ENCODE measurements at regions not wholly inside any gene's neighbourhood (a gene's known extent, or its start where the extent isn't known, plus 50 kb on each side); places are given as distances from the start of the nearest gene placed in this dataset.

GRCh38 chr5:18216016-18216415 lies 581.8 kb downstream of the TAF11L14 start:
- no peak for DNase-seq (ENCODE audit: low read depth in 2 of 2)
- Histone ChIP-seq H3K4me3 (replicated peaks in 1 of 4; ENCODE audit: control extremely low read depth in 1 of 4, insufficient read depth in 1 of 4, low read depth in 3 of 4, low read length in 4 of 4) (no peak overlapping the region), H3K4me2 (ENCODE audit: extremely low read depth, insufficient read depth, low read length) (no peak overlapping the region), H3K4me1 (ENCODE audit: control insufficient read depth, extremely low read depth, insufficient read depth, low read length) (no peaks in the 10 kb centered on the region), H4K20me1 (ENCODE audit: control insufficient read depth, extremely low read depth, insufficient read depth, low read length) (no peaks in the 10 kb centered on the region), H2AFZ (ENCODE audit: low read length) (no peak overlapping the region), H3K9ac (ENCODE audit: insufficient read depth, low read length) (no peak overlapping the region), H3K27ac (ENCODE audit: insufficient read depth, low read length) (no peak overlapping the region), H3K9me3 (ENCODE audit: control insufficient read depth, insufficient read depth, low read depth, low read length) (no peaks in the 10 kb centered on the region), H3K36me3 (ENCODE audit: control insufficient read depth, insufficient read depth, low read length) (no peaks in the 10 kb centered on the region), H3K27me3 (ENCODE audit: control insufficient read depth, insufficient read depth, low read length) (no peaks in the 10 kb centered on the region), H3K79me2 (ENCODE audit: control insufficient read depth, insufficient read depth, low read length) (no peaks in the 10 kb centered on the region)
- TF ChIP-seq CTCF (conservative IDR thresholded peaks at IDR 0.05 in 1 of 2, IDR thresholded peaks at IDR 0.05 in 1 of 2; ENCODE audit: low read depth in 1 of 2, low read length in 2 of 2) (no peak), EZH2 (IDR thresholded peaks at IDR 0.05; ENCODE audit: low read length, missing control alignments) (no peak)

DNA sequence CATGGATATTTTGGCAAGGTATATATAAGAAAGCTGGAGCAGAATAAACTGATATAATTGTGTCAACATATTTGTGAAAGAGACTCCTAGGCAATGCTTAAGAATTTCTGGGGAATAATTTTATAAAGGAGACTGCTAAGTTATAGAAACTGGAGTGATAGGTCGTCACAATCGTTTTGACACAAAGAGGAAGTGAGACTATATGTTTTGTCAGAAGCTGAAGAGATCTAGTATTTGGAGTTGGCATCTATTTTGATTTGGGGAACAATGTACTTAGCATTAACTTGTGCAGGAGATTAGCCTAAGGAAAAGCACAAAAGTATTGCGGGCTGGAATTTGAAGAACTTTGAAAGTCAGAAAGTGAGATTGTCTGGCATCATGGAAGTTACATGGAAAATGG lies 582.5 kb downstream of the TAF11L14 start:
- TF ChIP-seq CTCF (conservative IDR thresholded peaks at IDR 0.05 in 1 of 2, IDR thresholded peaks at IDR 0.05 in 1 of 2; ENCODE audit: low read depth in 1 of 2, low read length in 2 of 2) (no peak), EZH2 (IDR thresholded peaks at IDR 0.05; ENCODE audit: low read length, missing control alignments) (no peak)
- H2AFZ ChIP-seq (ENCODE audit: low read length) = no peak overlapping the region

GRCh38 chr5:18219241-18219640 lies 585.0 kb downstream of the TAF11L14 start:
- Histone ChIP-seq H2AFZ (ENCODE audit: low read length) (no peak overlapping the region), H3K4me3 (replicated peaks in 1 of 4; ENCODE audit: control extremely low read depth in 1 of 4, insufficient read depth in 1 of 4, low read depth in 3 of 4, low read length in 4 of 4) (no peak overlapping the region), H3K36me3 (ENCODE audit: control insufficient read depth, insufficient read depth, low read length) (no peaks in the 10 kb centered on the region), H3K4me1 (ENCODE audit: control insufficient read depth, extremely low read depth, insufficient read depth, low read length) (no peaks in the 10 kb centered on the region), H3K4me2 (ENCODE audit: extremely low read depth, insufficient read depth, low read length) (no peak overlapping the region), H3K79me2 (ENCODE audit: control insufficient read depth, insufficient read depth, low read length) (no peaks in the 10 kb centered on the region), H3K27ac (ENCODE audit: insufficient read depth, low read length) (no peak overlapping the region), H4K20me1 (ENCODE audit: control insufficient read depth, extremely low read depth, insufficient read depth, low read length) (no peaks in the 10 kb centered on the region), H3K9me3 (ENCODE audit: control insufficient read depth, insufficient read depth, low read depth, low read length) (no peaks in the 10 kb centered on the region), H3K27me3 (ENCODE audit: control insufficient read depth, insufficient read depth, low read length) (no peaks in the 10 kb centered on the region), H3K9ac (ENCODE audit: insufficient read depth, low read length) (no peak overlapping the region)
- no peak for TF ChIP-seq CTCF (conservative IDR thresholded peaks at IDR 0.05 in 1 of 2, IDR thresholded peaks at IDR 0.05 in 1 of 2; ENCODE audit: low read depth in 1 of 2, low read length in 2 of 2)
- no peak for TF ChIP-seq EZH2 (IDR thresholded peaks at IDR 0.05; ENCODE audit: low read length, missing control alignments)
- DNase-seq (ENCODE audit: low read depth in 2 of 2) = no peak

More for the DNA sequence above, 582.5 kb downstream of the TAF11L14 start:
- Histone ChIP-seq H3K27ac (ENCODE audit: insufficient read depth, low read length) (no peak overlapping the region), H3K9ac (ENCODE audit: insufficient read depth, low read length) (no peak overlapping the region), H3K4me3 (replicated peaks in 1 of 4; ENCODE audit: control extremely low read depth in 1 of 4, insufficient read depth in 1 of 4, low read depth in 3 of 4, low read length in 4 of 4) (no peak overlapping the region), H3K9me3 (ENCODE audit: control insufficient read depth, insufficient read depth, low read depth, low read length) (no peaks in the 10 kb centered on the region), H4K20me1 (ENCODE audit: control insufficient read depth, extremely low read depth, insufficient read depth, low read length) (no peaks in the 10 kb centered on the region), H3K4me1 (ENCODE audit: control insufficient read depth, extremely low read depth, insufficient read depth, low read length) (no peaks in the 10 kb centered on the region), H3K79me2 (ENCODE audit: control insufficient read depth, insufficient read depth, low read length) (no peaks in the 10 kb centered on the region), H3K36me3 (ENCODE audit: control insufficient read depth, insufficient read depth, low read length) (no peaks in the 10 kb centered on the region), H3K4me2 (ENCODE audit: extremely low read depth, insufficient read depth, low read length) (no peak overlapping the region), H3K27me3 (ENCODE audit: control insufficient read depth, insufficient read depth, low read length) (no peaks in the 10 kb centered on the region)
- no peak for DNase-seq (ENCODE audit: low read depth in 2 of 2)
